Endothelial cell of hepatic sinusoid (primary cell): ENCODE measurements at regions not wholly inside any gene's neighbourhood (a gene's known extent, or its start where the extent isn't known, plus 50 kb on each side); places are given as distances from the start of the nearest gene placed in this dataset.

ENCODE experiments used
- in situ Hi-C: cut with HindIII; loops from 2 replicates; pipeline ENCODE4 v1.10.0; 2017; ENCODE audit warnings: low sequenced_read_pairs

DNA sequence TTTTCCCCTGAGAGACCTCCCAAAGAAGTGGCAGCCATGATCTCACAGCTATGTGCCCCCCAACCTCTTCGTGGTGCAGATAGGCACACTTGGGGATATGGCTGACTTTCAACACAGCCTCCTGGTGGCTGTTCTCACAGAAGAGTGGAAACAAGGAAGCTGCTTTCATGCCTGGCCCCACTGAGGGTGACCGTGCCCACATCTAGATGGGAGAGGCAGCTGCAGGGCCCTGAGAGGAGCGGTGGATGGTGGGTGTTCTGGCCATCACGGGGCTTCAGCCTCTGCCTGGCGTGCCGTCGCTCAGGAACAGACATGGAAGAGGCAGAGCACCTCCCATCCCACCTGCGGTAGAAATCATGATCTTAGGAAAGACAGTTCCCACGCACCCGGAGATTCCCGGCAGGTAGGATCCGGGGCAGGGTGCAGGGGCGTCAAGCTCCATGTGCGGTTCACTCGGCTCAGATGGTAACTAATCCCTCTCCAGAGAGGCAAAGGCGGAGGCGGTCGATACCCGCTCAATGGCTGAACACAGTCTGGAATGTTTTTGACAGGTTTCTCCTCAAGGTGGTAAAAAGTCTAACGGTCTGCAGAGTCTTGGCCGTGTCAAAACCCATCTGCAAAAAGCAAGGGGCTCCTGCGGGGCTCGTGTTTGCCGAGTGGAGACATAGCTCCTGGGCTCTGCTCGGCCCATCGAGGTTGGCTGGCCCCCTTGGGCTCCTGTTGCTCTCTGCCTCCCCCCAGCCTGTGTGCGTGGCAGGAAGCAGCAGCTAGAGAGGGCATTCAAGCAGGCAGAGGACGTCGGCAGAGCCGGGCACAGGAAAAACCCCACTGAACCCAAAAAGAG lies 225.2 kb upstream of the RTL1 start:
- in situ Hi-C loops, result no loop called here

- in situ Hi-C loops, result no loop called here
Observed at GRCh38 chr14:101129521-101130167, 226.1 kb upstream of the RTL1 start.

DNA sequence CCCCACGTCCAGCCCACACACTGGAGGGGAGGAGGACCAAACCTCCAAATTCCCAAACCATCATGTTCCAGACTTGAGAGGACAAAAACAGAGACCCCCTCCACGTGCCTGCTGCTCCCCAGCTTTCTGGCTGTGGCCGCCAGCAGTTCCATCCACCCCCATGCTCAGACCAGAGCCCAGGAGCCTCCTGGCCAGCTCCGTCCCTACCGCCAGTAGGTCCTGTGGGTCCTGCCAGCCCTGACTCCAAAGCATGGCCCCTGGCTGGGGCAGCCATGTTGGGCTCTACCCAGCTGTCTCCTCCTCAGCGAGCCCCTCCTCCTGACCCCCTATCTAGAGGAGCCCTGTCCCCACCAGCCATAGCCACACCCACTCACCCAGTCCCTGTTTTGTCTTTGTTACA lies 227.3 kb upstream of the RTL1 start:
- in situ Hi-C loops, result no loop called here

- in situ Hi-C loops, result no loop called here
Observed at GRCh38 chr14:101131451-101131916, 228.0 kb upstream of the RTL1 start.

GRCh38 chr14:101132051-101132571 lies 228.6 kb upstream of the RTL1 start:
- in situ Hi-C loops, result no loop called here

DNA sequence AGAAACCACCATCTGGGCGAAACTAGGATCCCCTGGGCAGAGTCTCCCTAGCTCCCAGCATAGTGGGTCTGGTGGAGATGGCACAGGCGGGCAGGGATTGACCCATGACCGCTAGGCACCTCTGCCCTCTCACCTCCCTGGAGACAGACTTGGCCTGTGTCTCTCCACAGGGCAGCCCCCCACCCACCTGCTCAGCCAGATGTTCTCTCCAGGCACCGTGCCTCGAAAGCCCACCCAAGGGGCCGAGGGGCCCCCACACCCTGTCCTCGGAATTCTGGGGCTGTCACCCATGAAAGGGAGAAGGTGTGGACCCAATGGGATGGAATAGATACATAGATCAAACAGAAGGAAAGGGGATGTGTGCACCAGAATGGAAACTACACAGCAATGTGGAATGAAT lies 229.1 kb upstream of the RTL1 start:
- in situ Hi-C loops, result no loop called here

- in situ Hi-C loops, result no loop called here
Observed at GRCh38 chr14:101133068-101133467, 229.5 kb upstream of the RTL1 start.

GRCh38 chr14:101134161-101134631 lies 230.7 kb upstream of the RTL1 start:
- in situ Hi-C loops, result no loop called here

- in situ Hi-C loops, result no loop called here
Observed at GRCh38 chr14:101134851-101135433, 231.4 kb upstream of the RTL1 start.

DNA sequence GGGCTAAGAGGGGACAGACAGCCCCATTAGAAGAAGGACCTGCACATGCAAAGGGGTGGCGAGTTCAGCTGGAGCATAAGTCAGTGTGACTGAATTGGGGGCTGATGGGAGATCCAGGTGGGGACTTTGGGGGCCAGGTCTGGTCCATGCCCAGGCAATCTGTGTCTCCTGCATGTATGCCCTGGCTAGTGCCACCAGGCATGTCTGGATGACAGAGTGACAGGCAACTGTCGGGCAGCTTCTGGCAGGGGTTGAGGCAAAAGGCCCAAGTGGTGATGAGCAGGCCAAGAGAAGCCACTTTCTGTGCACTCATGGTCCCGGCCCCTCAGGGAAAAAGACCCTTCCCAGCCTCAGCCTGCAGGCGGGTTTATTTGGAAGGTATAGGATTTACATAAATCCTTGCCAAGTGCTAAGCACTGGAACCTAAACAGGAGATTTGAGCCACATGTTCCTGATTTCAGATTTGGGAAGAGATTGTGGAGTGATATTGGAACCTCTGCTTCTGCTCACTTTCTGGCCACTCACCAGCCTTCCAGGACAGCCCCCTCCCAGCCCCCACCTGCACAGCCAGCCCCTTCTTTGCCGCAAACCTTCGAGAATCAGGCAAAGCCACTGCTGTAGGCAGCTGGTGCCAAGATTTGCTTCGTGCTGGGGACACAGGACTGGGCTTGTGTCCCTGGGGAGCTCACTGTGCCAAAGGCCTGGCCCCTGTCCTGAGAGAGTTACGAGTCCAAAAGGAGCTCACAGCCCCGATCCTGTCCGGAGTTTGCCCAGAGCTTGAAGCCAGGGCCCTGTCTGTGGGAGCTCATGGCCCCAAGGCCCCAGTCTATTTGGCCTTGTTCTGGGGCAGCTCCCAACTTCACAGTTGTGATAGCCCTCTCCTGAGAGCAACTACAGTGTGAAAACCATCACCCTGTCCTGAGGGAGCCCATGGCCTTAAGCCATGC lies 232.5 kb upstream of the RTL1 start:
- in situ Hi-C loops, result no loop called here

DNA sequence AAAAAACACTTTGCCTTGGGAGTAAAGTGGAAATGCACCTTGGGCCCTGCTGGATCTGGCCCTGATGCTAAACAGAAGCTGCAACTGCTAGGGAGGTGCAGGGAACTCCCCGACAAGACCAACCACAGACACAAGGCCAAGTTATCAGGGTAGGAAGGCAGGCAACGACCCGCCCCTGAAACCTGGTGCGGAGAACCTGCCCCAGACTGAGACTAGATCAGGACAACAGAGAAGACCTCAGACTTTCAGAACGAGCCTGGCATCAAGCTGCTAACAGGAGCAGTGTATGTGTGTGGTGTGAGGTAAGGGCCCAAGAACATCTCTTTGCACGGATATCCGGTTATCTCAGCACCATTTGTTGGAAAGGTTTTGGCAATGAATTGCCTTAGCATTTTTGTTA lies 233.7 kb upstream of the RTL1 start:
- in situ Hi-C loops, result no loop called here

DNA sequence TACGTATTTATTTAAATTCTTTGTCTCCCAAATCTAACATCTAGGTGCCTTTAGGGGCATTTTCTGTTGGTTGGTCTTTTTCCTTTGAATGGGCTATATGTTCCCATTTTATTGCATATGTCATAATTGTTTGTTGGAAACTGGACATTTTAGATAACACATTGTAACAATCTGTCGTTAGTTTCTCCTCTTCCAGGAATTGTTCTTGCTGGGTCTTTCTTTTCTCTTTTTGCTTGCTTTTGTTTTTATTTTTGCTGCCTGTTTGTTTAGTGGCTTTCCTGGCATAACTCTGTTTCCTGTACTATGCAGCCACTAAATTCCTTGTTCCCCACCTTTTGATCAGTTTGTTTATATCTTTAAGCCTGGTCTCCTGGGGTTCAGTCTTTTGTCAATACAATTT lies 244.3 kb upstream of the RTL1 start:
- in situ Hi-C loops, result no loop called here

- in situ Hi-C loops, result no loop called here
Observed at GRCh38 chr14:101150039-101150610, 246.6 kb upstream of the RTL1 start.

DNA sequence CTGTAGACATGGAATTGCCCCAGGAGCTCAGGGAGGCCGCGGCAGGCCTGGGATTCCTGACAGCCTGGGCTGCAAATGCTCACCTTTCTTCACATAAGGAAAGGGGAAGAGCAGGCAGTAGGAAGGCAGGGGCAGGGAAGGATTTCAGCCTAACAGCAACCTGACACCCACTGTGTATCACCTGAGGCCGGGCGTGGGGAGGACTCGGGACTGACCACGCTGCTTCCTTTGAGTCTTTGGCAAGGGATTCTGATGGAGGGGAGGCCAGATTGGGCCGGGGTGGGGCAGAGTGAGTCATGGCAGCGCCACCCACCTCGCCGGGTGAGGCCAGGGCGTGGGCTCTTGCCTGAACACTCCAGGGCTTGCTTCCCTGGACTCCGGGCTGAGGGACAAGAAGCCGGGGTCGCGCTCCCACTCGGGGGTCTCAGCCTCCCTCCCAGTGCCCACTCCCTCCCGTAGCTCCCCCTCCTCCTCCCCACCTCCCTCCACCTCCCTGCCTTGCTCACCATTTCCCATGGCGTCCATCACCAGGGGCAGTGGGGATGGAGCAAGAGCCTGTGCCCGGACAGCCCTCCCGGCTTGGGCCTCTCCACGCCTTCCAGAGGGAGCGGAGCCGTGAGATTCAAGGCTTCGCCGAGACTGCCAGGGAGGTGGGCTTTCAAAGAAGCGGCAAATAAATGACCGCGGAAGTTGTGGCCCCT lies 247.9 kb upstream of the RTL1 start:
- in situ Hi-C loops, result no loop called here

DNA sequence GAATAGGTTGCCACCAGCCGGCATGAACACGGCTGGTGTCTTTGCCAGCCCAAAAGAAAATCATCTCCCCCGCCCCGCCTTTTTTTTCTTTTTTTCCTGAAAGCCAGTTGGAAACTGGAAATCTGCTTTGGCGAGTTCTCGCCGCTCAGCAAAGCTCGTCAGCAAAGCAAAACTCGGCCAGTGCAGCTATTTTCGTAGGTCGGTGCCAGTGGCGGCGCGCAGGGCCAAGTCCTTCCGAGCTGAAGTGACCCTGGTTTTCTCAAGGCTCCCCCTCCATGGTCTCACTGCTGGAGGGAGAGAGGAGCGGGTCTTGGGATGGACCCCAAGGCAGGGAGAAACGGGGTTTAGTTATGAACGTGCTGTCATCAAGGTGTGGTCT lies 248.4 kb upstream of the RTL1 start:
- in situ Hi-C loops, result no loop called here

GRCh38 chr14:101152855-101153254 lies 249.3 kb upstream of the RTL1 start:
- in situ Hi-C loops, result no loop called here

DNA sequence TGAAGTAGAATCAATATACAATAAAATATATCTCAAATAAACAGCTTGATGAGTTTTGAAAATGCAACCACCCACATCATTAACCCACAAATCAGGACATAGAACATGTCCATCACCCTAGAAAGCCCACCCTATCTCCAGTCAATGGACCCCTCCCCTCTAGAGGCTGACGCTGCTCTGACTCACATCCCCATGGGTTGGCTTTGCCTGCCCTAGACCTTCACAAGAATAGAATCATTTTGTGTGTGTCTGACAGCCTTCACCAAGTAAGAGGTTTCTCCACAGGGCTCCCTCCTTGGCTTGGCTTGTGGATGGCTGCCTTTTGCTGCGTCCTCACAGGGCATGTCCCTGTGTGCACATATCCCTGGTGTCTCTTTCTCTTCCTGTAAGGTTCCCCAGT lies 250.2 kb upstream of the RTL1 start:
- in situ Hi-C loops, result no loop called here

DNA sequence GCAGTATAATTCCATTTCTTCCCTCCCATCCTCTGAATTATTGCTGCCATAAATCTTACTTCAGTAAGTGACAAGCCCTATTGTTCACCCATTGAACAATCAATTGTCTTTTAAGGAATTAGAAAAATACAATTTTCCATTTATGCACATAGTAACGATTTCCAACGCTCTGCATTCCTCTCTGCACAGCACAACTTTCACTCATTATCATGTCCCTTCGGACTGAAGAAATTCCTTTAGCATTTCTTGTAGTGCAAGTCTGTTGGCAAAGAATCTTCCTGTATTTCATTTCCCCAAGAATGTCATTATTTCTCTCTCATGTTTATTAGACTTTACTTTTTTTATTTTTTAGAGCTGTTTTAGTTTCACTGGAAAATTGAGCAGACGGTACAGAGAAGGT lies 252.1 kb upstream of the RTL1 start:
- in situ Hi-C loops, result no loop called here

- in situ Hi-C loops, result loop anchor here (5.0 kb wide), 2 partner anchors 50 to 75 kb away; no protein-coding TSS in a partner anchor
Observed at GRCh38 chr14:101167428-101167827, 263.9 kb upstream of the RTL1 start.
